ENCODE measurements at regions not wholly inside any gene's neighbourhood (a gene's known extent, or its start where the extent isn't known, plus 50 kb on each side); places are given as distances from the start of the nearest gene placed in this dataset.

- Histone ChIP-seq H2AFZ (ENCODE audit: low read length) (no peak overlapping the region), H4K20me1 (ENCODE audit: low read length) (no peaks in the 10 kb centered on the region), H3F3A (ENCODE audit: low read length, unreplicated experiment) (no peaks in the 10 kb centered on the region), H3K4me1 (ENCODE audit: insufficient read depth, low read length) (peaks cover under 1% of the 10 kb centered on the region; the same call in 1 of the 2 replicates), H3K4me3 (ENCODE audit: low read length) (no peak overlapping the region), H3K36me3 (ENCODE audit: low read depth, low read length) (no peaks in the 10 kb centered on the region), H3K27ac (ENCODE audit: low read length) (no peak overlapping the region), H3K9me3 (ENCODE audit: low read length) (0 out of 2 replicates have a peak, but pooled peaks cover 4% of the 10 kb centered on the region), H3K4me2 (ENCODE audit: low read length) (no peak overlapping the region), H3K9ac (ENCODE audit: low read length) (no peak overlapping the region), H3K27me3 (ENCODE audit: low read length) (no peaks in the 10 kb centered on the region), H3K79me2 (ENCODE audit: low read length) (no peaks in the 10 kb centered on the region), H3K9me2 (replicated peaks; ENCODE audit: low read length) (no peaks in the 10 kb centered on the region)
- TF ChIP-seq CTCF (conservative IDR thresholded peaks at IDR 0.05; ENCODE audit: low read depth, low read length) = no peak
- no peak for TF ChIP-seq EZH2phosphoT487 (IDR thresholded peaks at IDR 0.05; ENCODE audit: borderline replicate concordance, low read length)
- no peak for TF ChIP-seq EZH2 (IDR thresholded peaks at IDR 0.05; ENCODE audit: low read length, unreplicated experiment)
- POLR2A ChIA-PET (ENCODE audit: unreplicated experiment) = no interaction called here
- ATAC-seq (no peak), DNase-seq (no peak)
- intact Hi-C loops (cut with micrococcal nuclease) = no loop called here
- CTCF ChIA-PET = no interaction called here
- no TSS peak for BruUV-seq (replicated peaks)
Measured at GRCh38 chr6:73923905-73924485, 228.0 kb downstream of the CD109 start.

GRCh38 chr6:73903155-73903554 is 207.2 kb downstream of the CD109 start:
- Histone ChIP-seq H3K9ac (ENCODE audit: low read length) (no peak overlapping the region), H3K4me1 (ENCODE audit: insufficient read depth, low read length) (no peaks in the 10 kb centered on the region), H3F3A (ENCODE audit: low read length, unreplicated experiment) (no peaks in the 10 kb centered on the region), H3K9me2 (replicated peaks; ENCODE audit: low read length) (no peaks in the 10 kb centered on the region), H3K9me3 (ENCODE audit: low read length) (no peaks in the 10 kb centered on the region), H4K20me1 (ENCODE audit: low read length) (no peaks in the 10 kb centered on the region), H3K27me3 (ENCODE audit: low read length) (no peaks in the 10 kb centered on the region), H3K36me3 (ENCODE audit: low read depth, low read length) (no peaks in the 10 kb centered on the region), H2AFZ (ENCODE audit: low read length) (no peak overlapping the region), H3K4me3 (ENCODE audit: low read length) (no peak overlapping the region), H3K27ac (ENCODE audit: low read length) (no peak overlapping the region), H3K4me2 (ENCODE audit: low read length) (no peak overlapping the region), H3K79me2 (ENCODE audit: low read length) (no peaks in the 10 kb centered on the region)
- intact Hi-C loops (cut with micrococcal nuclease) = no loop called here
- ChIA-PET CTCF (no interaction called here), POLR2A (ENCODE audit: unreplicated experiment) (no interaction called here)
- ATAC-seq = no peak
- TF ChIP-seq CTCF (conservative IDR thresholded peaks at IDR 0.05; ENCODE audit: low read depth, low read length) = no peak
- no peak for TF ChIP-seq EZH2phosphoT487 (IDR thresholded peaks at IDR 0.05; ENCODE audit: borderline replicate concordance, low read length)
- no peak for TF ChIP-seq EZH2 (IDR thresholded peaks at IDR 0.05; ENCODE audit: low read length, unreplicated experiment)
- DNase-seq = no peak
- BruUV-seq (replicated peaks) = no TSS peak

GRCh38 chr6:73901986-73902385 is 206.0 kb downstream of the CD109 start:
- no TSS peak for BruUV-seq (replicated peaks)
- CTCF ChIA-PET = no interaction called here
- H3F3A ChIP-seq (ENCODE audit: low read length, unreplicated experiment) = no peaks in the 10 kb centered on the region
- no peaks in the 10 kb centered on the region for H3K4me1 ChIP-seq (ENCODE audit: insufficient read depth, low read length)
- no peaks in the 10 kb centered on the region for H4K20me1 ChIP-seq (ENCODE audit: low read length)
- H3K4me2 ChIP-seq (ENCODE audit: low read length) = no peak overlapping the region
- no peak overlapping the region for H3K27ac ChIP-seq (ENCODE audit: low read length)
- no peaks in the 10 kb centered on the region for H3K79me2 ChIP-seq (ENCODE audit: low read length)
- H3K4me3 ChIP-seq (ENCODE audit: low read length) = no peak overlapping the region
- ATAC-seq = no peak
- H3K9ac ChIP-seq (ENCODE audit: low read length) = no peak overlapping the region
- no peak overlapping the region for H2AFZ ChIP-seq (ENCODE audit: low read length)
- H3K36me3 ChIP-seq (ENCODE audit: low read depth, low read length) = no peaks in the 10 kb centered on the region
- no peaks in the 10 kb centered on the region for H3K9me3 ChIP-seq (ENCODE audit: low read length)
- TF ChIP-seq CTCF (conservative IDR thresholded peaks at IDR 0.05; ENCODE audit: low read depth, low read length) = no peak
- no peaks in the 10 kb centered on the region for H3K9me2 ChIP-seq (replicated peaks; ENCODE audit: low read length)
- intact Hi-C loops (cut with micrococcal nuclease) = no loop called here
- H3K27me3 ChIP-seq (ENCODE audit: low read length) = no peaks in the 10 kb centered on the region
- no peak for DNase-seq
- POLR2A ChIA-PET (ENCODE audit: unreplicated experiment) = no interaction called here
